Esophagus muscularis mucosa (tissue), 4 donors: ENCODE measurements at regions not wholly inside any gene's neighbourhood (a gene's known extent, or its start where the extent isn't known, plus 50 kb on each side); places are given as distances from the start of the nearest gene placed in this dataset.

ENCODE experiments used
- DNase-seq: peaks from one replicate; pipeline ENCODE4 v3.0.0-alpha.2; 2017; ENCODE audit errors: extremely low spot score
- H3K27ac ChIP-seq, 4 donors: fragments of 200-600 bp; sonication (generic); replicated peaks in 1 of 4; 1 replicate in 3 of 4; 2 replicates in 1 of 4; pipeline ENCODE4 v1.5.1; 2016 to 2019; ENCODE audit warnings: mild to moderate bottlenecking in 1 of 4
- H3K27me3 ChIP-seq, 4 donors: fragments of 200-600 bp; sonication (generic); one replicate each; pipeline versions ENCODE4 v1.5.1 to v1.6.0; 2016 to 2019
- H3K36me3 ChIP-seq, 4 donors: fragments of 200-600 bp; sonication (generic); one replicate each; pipeline ENCODE4 v1.5.1; 2016 to 2019
- H3K4me1 ChIP-seq, 4 donors: fragments of 200-600 bp; sonication (generic); one replicate each; pipeline ENCODE4 v1.5.1; 2016 to 2019
- H3K4me3 ChIP-seq, 4 donors: fragments of 200-600 bp; sonication (generic); 1 replicate in 2 of 4; 2 replicates in 2 of 4; pipeline ENCODE4 v1.5.1; 2016 to 2019; ENCODE audit warnings: mild to moderate bottlenecking in 4 of 4, moderate library complexity in 1 of 4
- H3K9me3 ChIP-seq, 4 donors: fragments of 200-600 bp; sonication (generic); 1 replicate in 3 of 4; 2 replicates in 1 of 4; pipeline ENCODE4 v1.5.1; 2016 to 2019
- EP300 ChIP-seq: sonication (generic); formaldehyde crosslinking; IDR thresholded peaks from one replicate; pipeline ENCODE4 v1.6.1; 2017; ENCODE audit warnings: antibody characterized with exemption
- POLR2A ChIP-seq: fragments of 450-650 bp; IDR thresholded peaks from one replicate; pipeline ENCODE4 v1.6.1; 2017; ENCODE audit warnings: antibody characterized with exemption, moderate library complexity, mild to moderate bottlenecking, low read depth
- POLR2AphosphoS5 ChIP-seq, 2 donors: sonication (generic); formaldehyde crosslinking; IDR thresholded peaks; one replicate each; pipeline ENCODE4 v1.6.1; 2017; ENCODE audit warnings: antibody characterized with exemption in 2 of 2
- WGBS: methylation state at CpG from one replicate; pipeline ENCODE4 v1.1.5; 2018; 5-methylcytosine and 5-hydroxymethylcytosine counted together
- intact Hi-C: fragments of 100-400 bp; cut with DNase I; formaldehyde crosslinking; loops from one replicate; pipeline ENCODE4 v1.15.1; 2023
- TF ChIP-seq, protein P1 (sequence below), 3 experiments: fragments of 200-600 bp in 2 of 3; fragments of 450-650 bp in 1 of 3; sonication (generic) in 2 of 3; IDR thresholded peaks; one replicate each; pipeline ENCODE4 v1.5.1; 2017 to 2019; ENCODE audit warnings: antibody characterized with exemption in 3 of 3, mild to moderate bottlenecking in 2 of 3, moderate library complexity in 1 of 3

DNA sequence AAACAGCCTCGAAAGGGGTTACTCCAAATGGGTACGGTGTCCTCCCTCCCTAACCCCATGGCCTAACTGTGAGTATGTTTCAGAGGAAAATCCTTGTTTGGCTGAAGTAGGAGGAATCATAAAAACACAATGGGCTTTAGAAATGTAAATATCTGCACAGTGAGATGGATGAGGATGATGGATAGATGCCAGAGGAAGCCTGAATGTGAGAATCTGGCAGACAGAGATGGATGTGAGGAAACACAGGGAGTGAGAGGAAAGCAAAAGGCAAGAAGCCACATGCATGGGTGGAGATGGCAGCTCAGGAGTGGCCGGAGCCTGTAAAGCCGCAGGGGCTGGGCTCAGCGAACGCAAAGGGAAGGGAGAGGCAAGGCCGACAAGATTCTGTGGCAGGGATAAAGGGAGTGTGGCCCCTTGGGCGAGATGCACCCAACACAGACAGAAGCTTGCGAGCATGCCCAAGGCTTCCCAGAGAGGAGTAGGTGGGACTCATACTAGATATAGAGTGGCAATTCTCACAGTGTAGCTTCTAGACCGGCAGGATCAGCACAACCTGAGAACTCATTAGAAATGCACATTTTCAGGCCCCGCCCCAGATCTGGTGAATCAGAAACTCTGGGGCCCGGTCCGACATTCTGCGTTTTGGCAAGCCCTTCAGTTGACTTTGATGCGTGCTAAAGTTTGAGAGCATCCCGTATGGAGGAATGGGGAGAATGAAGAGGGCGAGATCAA lies 237.3 kb upstream of the CADM1 start:
- no peak overlapping the region for H3K27ac ChIP-seq
- TF ChIP-seq, protein P1, sequence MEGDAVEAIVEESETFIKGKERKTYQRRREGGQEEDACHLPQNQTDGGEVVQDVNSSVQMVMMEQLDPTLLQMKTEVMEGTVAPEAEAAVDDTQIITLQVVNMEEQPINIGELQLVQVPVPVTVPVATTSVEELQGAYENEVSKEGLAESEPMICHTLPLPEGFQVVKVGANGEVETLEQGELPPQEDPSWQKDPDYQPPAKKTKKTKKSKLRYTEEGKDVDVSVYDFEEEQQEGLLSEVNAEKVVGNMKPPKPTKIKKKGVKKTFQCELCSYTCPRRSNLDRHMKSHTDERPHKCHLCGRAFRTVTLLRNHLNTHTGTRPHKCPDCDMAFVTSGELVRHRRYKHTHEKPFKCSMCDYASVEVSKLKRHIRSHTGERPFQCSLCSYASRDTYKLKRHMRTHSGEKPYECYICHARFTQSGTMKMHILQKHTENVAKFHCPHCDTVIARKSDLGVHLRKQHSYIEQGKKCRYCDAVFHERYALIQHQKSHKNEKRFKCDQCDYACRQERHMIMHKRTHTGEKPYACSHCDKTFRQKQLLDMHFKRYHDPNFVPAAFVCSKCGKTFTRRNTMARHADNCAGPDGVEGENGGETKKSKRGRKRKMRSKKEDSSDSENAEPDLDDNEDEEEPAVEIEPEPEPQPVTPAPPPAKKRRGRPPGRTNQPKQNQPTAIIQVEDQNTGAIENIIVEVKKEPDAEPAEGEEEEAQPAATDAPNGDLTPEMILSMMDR (IDR thresholded peaks at IDR 0.05): no peak
- TF ChIP-seq POLR2AphosphoS5 (IDR thresholded peaks at IDR 0.05) (no peak), EP300 (no peak)
- H3K27me3 ChIP-seq: peaks cover 0 to 18% (median 0%) of the 10 kb centered on the region in 4 donors
- H3K4me3 ChIP-seq: no peak overlapping the region
- no peaks in the 10 kb centered on the region for H3K36me3 ChIP-seq
- WGBS: 80% methylated on average over 17 of the region's 17 CpGs
- H3K9me3 ChIP-seq: no peaks in the 10 kb centered on the region
- intact Hi-C loops: no loop called here
- no peak for DNase-seq
- no peaks in the 10 kb centered on the region for H3K4me1 ChIP-seq

DNA sequence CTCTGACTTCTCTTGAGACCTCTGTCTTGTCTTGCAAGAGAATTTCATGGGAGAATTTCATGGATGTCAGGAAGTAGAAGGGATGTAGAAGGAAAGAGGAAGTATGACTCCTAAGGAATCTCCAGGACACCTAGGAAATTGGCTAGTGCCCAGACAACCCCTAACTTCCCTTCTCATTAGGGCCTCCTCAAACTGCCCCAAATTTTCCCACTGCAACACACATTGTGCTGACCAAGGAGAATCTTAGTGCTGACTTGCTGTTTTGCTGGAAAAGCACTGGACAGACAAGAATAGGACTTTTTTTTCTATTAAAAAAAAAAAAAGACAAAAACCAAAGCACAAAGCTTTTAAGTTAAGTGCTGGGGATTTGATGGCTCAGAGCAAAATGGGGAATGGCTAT lies 236.1 kb upstream of the CADM1 start:
- peaks cover 0 to 16% (median 0%) of the 10 kb centered on the region in 4 donors for H3K27me3 ChIP-seq
- no peaks in the 10 kb centered on the region for H3K36me3 ChIP-seq
- H3K27ac ChIP-seq: no peak overlapping the region
- no peak for TF ChIP-seq POLR2AphosphoS5 (IDR thresholded peaks at IDR 0.05)
- TF ChIP-seq POLR2A: no peak
- TF ChIP-seq EP300: no peak
- TF ChIP-seq, protein P1 (IDR thresholded peaks at IDR 0.05): no peak
- intact Hi-C loops: no loop called here
- H3K4me1 ChIP-seq: no peaks in the 10 kb centered on the region
- no peak for DNase-seq
- no peak overlapping the region for H3K4me3 ChIP-seq
- H3K9me3 ChIP-seq: no peaks in the 10 kb centered on the region

DNA sequence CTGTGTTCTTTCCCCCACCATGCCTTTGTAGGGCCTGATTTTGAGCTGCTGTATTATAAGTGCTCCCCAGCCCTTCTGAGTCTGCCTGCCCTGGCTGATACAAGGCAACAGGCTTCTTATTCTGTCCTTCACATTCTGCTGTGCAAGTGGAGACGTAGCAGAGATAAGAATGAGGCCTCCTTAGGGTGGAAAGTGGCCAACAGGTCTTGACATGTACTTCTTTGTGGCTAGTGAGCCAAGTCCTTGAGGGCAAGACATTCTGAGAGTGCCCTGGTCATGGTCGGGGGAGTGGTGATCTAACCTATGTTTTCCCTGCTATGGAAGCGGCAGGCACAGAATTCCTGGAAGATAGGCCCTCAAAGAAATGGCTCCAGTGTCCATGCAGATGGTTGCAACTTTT lies 235.7 kb upstream of the CADM1 start:
- peaks cover 0 to 12% (median 0%) of the 10 kb centered on the region in 4 donors for H3K27me3 ChIP-seq
- 100% methylated on average over 2 of the region's 3 CpGs for WGBS
- H3K9me3 ChIP-seq: no peaks in the 10 kb centered on the region
- no peaks in the 10 kb centered on the region for H3K36me3 ChIP-seq
- no peaks in the 10 kb centered on the region for H3K4me1 ChIP-seq
- TF ChIP-seq POLR2AphosphoS5 (IDR thresholded peaks at IDR 0.05) (no peak), POLR2A (no peak), EP300 (no peak)
- TF ChIP-seq, protein P1 (IDR thresholded peaks at IDR 0.05): no peak
- H3K4me3 ChIP-seq: no peak overlapping the region
- no peak overlapping the region for H3K27ac ChIP-seq
- DNase-seq: no peak
- intact Hi-C loops: no loop called here

DNA sequence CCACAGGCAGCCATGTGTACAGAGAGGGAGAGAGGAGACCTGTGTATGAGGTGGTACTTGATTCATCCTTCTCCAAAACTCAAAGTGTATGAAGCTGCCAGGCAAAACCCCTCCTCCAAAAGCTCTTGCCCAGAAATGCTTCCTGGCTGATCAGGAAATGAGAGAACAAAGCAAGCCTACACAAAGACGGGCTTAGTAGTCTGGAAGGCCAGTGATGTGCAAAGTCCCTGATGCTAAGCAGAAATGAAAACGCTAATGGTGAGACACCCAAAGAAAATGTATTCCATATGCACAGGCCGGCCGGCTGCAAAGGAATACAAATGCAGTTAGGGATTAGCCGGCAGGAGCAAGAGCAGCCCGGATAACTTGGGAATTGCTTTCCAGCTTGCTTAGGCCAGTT lies 234.9 kb upstream of the CADM1 start:
- DNase-seq: no peak
- WGBS: 73% methylated on average over 6 of the region's 6 CpGs
- no peak for TF ChIP-seq POLR2A
- TF ChIP-seq POLR2AphosphoS5 (IDR thresholded peaks at IDR 0.05): no peak
- TF ChIP-seq EP300: no peak
- TF ChIP-seq, protein P1 (IDR thresholded peaks at IDR 0.05): no peak
- intact Hi-C loops: no loop called here
- Histone ChIP-seq H3K9me3 (no peaks in the 10 kb centered on the region), H3K27ac (no peak overlapping the region), H3K4me1 (no peaks in the 10 kb centered on the region), H3K4me3 (no peak overlapping the region), H3K36me3 (no peaks in the 10 kb centered on the region), H3K27me3 (peaks cover 0 to 12% (median 0%) of the 10 kb centered on the region in 4 donors)

DNA sequence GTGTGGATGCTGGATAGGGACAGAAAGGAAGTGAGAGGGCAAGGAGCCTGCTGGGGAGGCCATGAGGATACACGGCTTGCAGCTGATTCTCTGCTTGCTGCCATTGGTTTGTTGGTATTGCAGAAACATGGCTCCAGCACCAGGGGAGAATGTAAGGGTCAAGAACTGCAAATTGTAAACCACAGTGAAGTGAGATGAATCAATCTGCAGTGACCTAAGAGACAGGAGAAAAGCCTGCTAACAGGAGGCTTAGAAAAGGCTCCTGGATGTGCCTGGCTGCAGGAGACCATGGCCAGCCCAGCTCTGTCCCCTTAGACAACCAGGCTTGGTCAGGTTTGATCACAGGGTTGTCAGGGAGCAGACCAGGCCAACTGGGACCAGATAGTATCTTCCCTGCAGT lies 233.7 kb upstream of the CADM1 start:
- peaks cover 0 to 7% (median 0%) of the 10 kb centered on the region in 4 donors for H3K27me3 ChIP-seq
- no peak for DNase-seq
- H3K4me3 ChIP-seq: no peak overlapping the region
- intact Hi-C loops: no loop called here
- H3K27ac ChIP-seq: no peak overlapping the region
- H3K36me3 ChIP-seq: no peaks in the 10 kb centered on the region
- TF ChIP-seq, protein P1 (IDR thresholded peaks at IDR 0.05): no peak
- TF ChIP-seq POLR2A: no peak
- no peak for TF ChIP-seq POLR2AphosphoS5 (IDR thresholded peaks at IDR 0.05)
- no peak for TF ChIP-seq EP300
- no peaks in the 10 kb centered on the region for H3K4me1 ChIP-seq
- H3K9me3 ChIP-seq: no peaks in the 10 kb centered on the region
- WGBS: 88% methylated on average over 1 of the region's 1 CpG
